ENCODE measurements at regions not wholly inside any gene's neighbourhood (a gene's known extent, or its start where the extent isn't known, plus 50 kb on each side); places are given as distances from the start of the nearest gene placed in this dataset.

DNA sequence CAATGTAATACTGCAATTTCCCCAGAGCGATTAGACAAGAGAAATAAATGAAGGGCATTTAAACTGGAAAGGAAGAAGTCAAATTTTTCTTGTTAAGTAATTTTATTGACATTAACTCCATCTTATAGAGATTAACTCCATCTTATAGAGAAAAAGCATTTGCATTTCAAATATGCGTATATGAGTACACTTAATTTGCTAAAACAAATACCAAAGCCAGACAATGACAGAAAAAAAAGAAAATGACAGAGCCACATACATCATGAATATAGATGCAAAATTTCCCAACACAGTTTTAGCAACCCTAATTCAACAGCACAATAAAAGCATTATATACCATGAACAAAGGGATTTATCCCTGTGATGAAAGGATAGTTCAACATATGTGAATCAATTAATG, 1293.1 kb upstream of the EYS start:
- H3K9me3 ChIP-seq (replicated peaks; ENCODE audit: control insufficient read depth, insufficient read depth, low read length): no peaks in the 10 kb centered on the region
- CTCF ChIA-PET: no interaction called here
- no peak overlapping the region for H2AFZ ChIP-seq (ENCODE audit: control insufficient read depth, low read depth, low read length)
- TF ChIP-seq SIX5 (IDR thresholded peaks at IDR 0.05; ENCODE audit: low read depth, low read length, severe bottlenecking) (no peak), JUND (IDR thresholded peaks at IDR 0.05; ENCODE audit: low read depth, low read length) (no peak), IKZF1 (conservative IDR thresholded peaks at IDR 0.05) (no peak), BRCA1 (IDR thresholded peaks at IDR 0.05; ENCODE audit: low read depth, low read length) (no peak), BHLHE40 (IDR thresholded peaks at IDR 0.05; ENCODE audit: borderline replicate concordance in 1 of 2, low read depth in 2 of 2, low read length in 1 of 2) (no peak), USF1 (IDR thresholded peaks at IDR 0.05; ENCODE audit: borderline replicate concordance, extremely low read length, insufficient read depth, low read depth, low read length) (no peak), YBX1 (IDR thresholded peaks at IDR 0.05) (no peak), STAT1 (conservative IDR thresholded peaks at IDR 0.05) (no peak), CHD2 (IDR thresholded peaks at IDR 0.05; ENCODE audit: borderline replicate concordance, low read depth, low read length) (no peak), ZNF592 (IDR thresholded peaks at IDR 0.05) (no peak), IKZF2 (IDR thresholded peaks at IDR 0.05) (no peak), MYC (IDR thresholded peaks at IDR 0.05; ENCODE audit: insufficient read depth, insufficient read length, insufficient replicate concordance, low read length, severe bottlenecking) (no peak), E2F4 (IDR thresholded peaks at IDR 0.05; ENCODE audit: low read depth, low read length) (no peak), KAT2A (conservative IDR thresholded peaks at IDR 0.05; ENCODE audit: control insufficient read depth, low read depth, low read length) (no peak), SPI1 (IDR thresholded peaks at IDR 0.05; ENCODE audit: borderline replicate concordance, insufficient read depth, low read depth, low read length) (no peak), GATAD2B (conservative IDR thresholded peaks at IDR 0.05; ENCODE audit: low read depth) (no peak), RBBP5 (conservative IDR thresholded peaks at IDR 0.05) (no peak), HDAC6 (IDR thresholded peaks at IDR 0.05; ENCODE audit: unreplicated experiment) (no peak), SP1 (IDR thresholded peaks at IDR 0.05; ENCODE audit: low read depth, low read length) (no peak)
- TF ChIP-seq, protein P1, sequence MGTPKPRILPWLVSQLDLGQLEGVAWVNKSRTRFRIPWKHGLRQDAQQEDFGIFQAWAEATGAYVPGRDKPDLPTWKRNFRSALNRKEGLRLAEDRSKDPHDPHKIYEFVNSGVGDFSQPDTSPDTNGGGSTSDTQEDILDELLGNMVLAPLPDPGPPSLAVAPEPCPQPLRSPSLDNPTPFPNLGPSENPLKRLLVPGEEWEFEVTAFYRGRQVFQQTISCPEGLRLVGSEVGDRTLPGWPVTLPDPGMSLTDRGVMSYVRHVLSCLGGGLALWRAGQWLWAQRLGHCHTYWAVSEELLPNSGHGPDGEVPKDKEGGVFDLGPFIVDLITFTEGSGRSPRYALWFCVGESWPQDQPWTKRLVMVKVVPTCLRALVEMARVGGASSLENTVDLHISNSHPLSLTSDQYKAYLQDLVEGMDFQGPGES (IDR thresholded peaks at IDR 0.05): no peak
- no peak overlapping the region for H3K9ac ChIP-seq (ENCODE audit: control insufficient read depth, insufficient read depth, low read length)
- BruUV-seq (replicated peaks): no TSS peak
- in situ Hi-C loops (cut with MboI) (no loop called here), intact Hi-C loops (cut with micrococcal nuclease; ENCODE audit: unreplicated experiment) (no loop called here)
- no peak for FAIRE-seq
- H3K27ac ChIP-seq (ENCODE audit: control insufficient read depth, insufficient read depth): no peak overlapping the region
- no peaks in the 10 kb centered on the region for H3K79me2 ChIP-seq (ENCODE audit: control insufficient read depth, insufficient read depth, low read length)
- no peak for DNase-seq (ENCODE audit: low read depth, low spot score)
- H3K4me2 ChIP-seq (ENCODE audit: control insufficient read depth, insufficient read depth): no peak overlapping the region
- H3K4me1 ChIP-seq (ENCODE audit: control insufficient read depth, insufficient read depth, low read length): no peaks in the 10 kb centered on the region
- no peak overlapping the region for H3K4me3 ChIP-seq
- POLR2A ChIA-PET: no interaction called here
- H3K36me3 ChIP-seq (ENCODE audit: control insufficient read depth in 2 of 2, insufficient read depth in 2 of 2, low read length in 1 of 2): no peaks in the 10 kb centered on the region
- SMC1A ChIA-PET (ENCODE audit: uncharacterized antibody, unreplicated experiment): no interaction called here
- WGBS (ENCODE audit: insufficient coverage, insufficient replicate concordance, low lambda C conversion rate, missing lambda C conversion rate): 70% methylated on average over 2 of the region's 2 CpGs
- RAD21 ChIA-PET (ENCODE audit: unreplicated experiment): no interaction called here
- no peak for ATAC-seq
- H4K20me1 ChIP-seq (ENCODE audit: control insufficient read depth, insufficient read depth): no peaks in the 10 kb centered on the region
- no peaks in the 10 kb centered on the region for H3K27me3 ChIP-seq (replicated peaks in 1 of 2; ENCODE audit: control insufficient read depth in 2 of 2, insufficient read depth in 2 of 2, low read length in 1 of 2)
